OCI-LY7 (cell line): ENCODE measurements at regions not wholly inside any gene's neighbourhood (a gene's known extent, or its start where the extent isn't known, plus 50 kb on each side); places are given as distances from the start of the nearest gene placed in this dataset.

Experiments
- BruUV-seq: library from RNA; stranded (reverse); fragments of 400-500 nt; replicated peaks from 2 replicates; lab custom pipeline; 2021; lab: Mats Ljungman, UMichigan
- CTCF ChIA-PET: fragments of 300-600 bp; sonication (Branson Sonifier 250); formaldehyde crosslinking; loops from one replicate; lab custom pipeline; 2022; ENCODE audit warnings: antibody characterized with exemption; ENCODE audit not compliant: unreplicated experiment; lab: Charles Lee
- POLR2A ChIA-PET: fragments of 300-600 bp; sonication (Branson Sonifier 250); formaldehyde crosslinking; loops from one replicate; lab custom pipeline; 2022; ENCODE audit warnings: antibody characterized with exemption; lab: Charles Lee
- DNase-seq: peaks from one replicate; pipeline ENCODE4 v3.0.0-alpha.2; 2015; ENCODE audit warnings: low spot score
- H2AFZ ChIP-seq: fragments of 200-600 bp; sonication (generic), shearing (Covaris generic); 2 replicates; pipeline ENCODE4 v1.6.1; 2014; ENCODE audit warnings: mild to moderate bottlenecking, antibody characterized with exemption, low read length, moderate library complexity
- H3K27ac ChIP-seq: fragments of 200-600 bp; sonication (generic); 2 replicates; pipeline ENCODE4 v1.5.1; 2014; ENCODE audit warnings: mixed run types, low read depth, mild to moderate bottlenecking, moderate library complexity, low read length, inconsistent platforms; ENCODE audit not compliant: poor library complexity, severe bottlenecking
- H3K36me3 ChIP-seq: fragments of 200-600 bp; sonication (generic); 2 replicates; pipeline ENCODE4 v1.6.1; 2014; ENCODE audit warnings: mild to moderate bottlenecking, antibody characterized with exemption, low read length, moderate library complexity, mixed read lengths; ENCODE audit not compliant: insufficient read depth
- H3K4me1 ChIP-seq: fragments of 200-600 bp; sonication (generic); 2 replicates; pipeline ENCODE4 v1.5.1; 2014; ENCODE audit warnings: mild to moderate bottlenecking, low read length; ENCODE audit not compliant: insufficient read depth, poor library complexity, severe bottlenecking
- H3K4me2 ChIP-seq: fragments of 200-600 bp; sonication (generic); 2 replicates; pipeline ENCODE4 v1.6.1; 2014; ENCODE audit warnings: mild to moderate bottlenecking, low read length
- H3K4me3 ChIP-seq: fragments of 200-600 bp; sonication (generic); 2 replicates; pipeline ENCODE4 v1.5.1; 2014; ENCODE audit warnings: mild to moderate bottlenecking, low read depth, low read length; ENCODE audit not compliant: poor library complexity, severe bottlenecking
- H3K79me2 ChIP-seq: fragments of 200-600 bp; sonication (generic); 2 replicates; pipeline ENCODE4 v1.6.1; 2016; ENCODE audit warnings: low read depth, mild to moderate bottlenecking, low read length, moderate library complexity, mixed read lengths; ENCODE audit not compliant: insufficient read depth
- H3K9me2 ChIP-seq: fragments of 200-600 bp; sonication (generic); 2 replicates; pipeline ENCODE4 v1.6.1; 2016; ENCODE audit warnings: mild to moderate bottlenecking, low read length, mixed read lengths; ENCODE audit not compliant: insufficient read depth
- H3K9me3 ChIP-seq: fragments of 200-600 bp; sonication (generic); 2 replicates; pipeline ENCODE4 v1.6.1; 2014; ENCODE audit warnings: mild to moderate bottlenecking, mixed run types, low read length, mixed read lengths
- H4K20me1 ChIP-seq: fragments of 200-600 bp; sonication (generic); 2 replicates; pipeline ENCODE4 v1.6.1; 2014; ENCODE audit warnings: mild to moderate bottlenecking, antibody characterized with exemption, low read length, moderate library complexity, mixed read lengths; ENCODE audit not compliant: insufficient read depth
- EZH2phosphoT487 ChIP-seq: fragments of 200-600 bp; sonication (generic); IDR thresholded peaks from 2 replicates; pipeline ENCODE4 v1.6.1; 2018; ENCODE audit warnings: low read depth, borderline replicate concordance, mild to moderate bottlenecking, mixed run types, antibody characterized with exemption, low read length, moderate library complexity, mixed read lengths
- intact Hi-C: fragments of 100-400 bp; cut with micrococcal nuclease; formaldehyde crosslinking; loops from one replicate; pipeline ENCODE4 v1.10.0; 2022; ENCODE audit not compliant: unreplicated experiment
- TF ChIP-seq, protein P1 (sequence below): fragments of 200-600 bp; sonication (generic); conservative IDR thresholded peaks from 2 replicates; pipeline ENCODE4 v1.5.1; 2014; ENCODE audit warnings: mild to moderate bottlenecking, antibody characterized with exemption, low read length, moderate library complexity, mixed read lengths

- H3K4me3 ChIP-seq: no peak overlapping the region
- TF ChIP-seq, protein P1, sequence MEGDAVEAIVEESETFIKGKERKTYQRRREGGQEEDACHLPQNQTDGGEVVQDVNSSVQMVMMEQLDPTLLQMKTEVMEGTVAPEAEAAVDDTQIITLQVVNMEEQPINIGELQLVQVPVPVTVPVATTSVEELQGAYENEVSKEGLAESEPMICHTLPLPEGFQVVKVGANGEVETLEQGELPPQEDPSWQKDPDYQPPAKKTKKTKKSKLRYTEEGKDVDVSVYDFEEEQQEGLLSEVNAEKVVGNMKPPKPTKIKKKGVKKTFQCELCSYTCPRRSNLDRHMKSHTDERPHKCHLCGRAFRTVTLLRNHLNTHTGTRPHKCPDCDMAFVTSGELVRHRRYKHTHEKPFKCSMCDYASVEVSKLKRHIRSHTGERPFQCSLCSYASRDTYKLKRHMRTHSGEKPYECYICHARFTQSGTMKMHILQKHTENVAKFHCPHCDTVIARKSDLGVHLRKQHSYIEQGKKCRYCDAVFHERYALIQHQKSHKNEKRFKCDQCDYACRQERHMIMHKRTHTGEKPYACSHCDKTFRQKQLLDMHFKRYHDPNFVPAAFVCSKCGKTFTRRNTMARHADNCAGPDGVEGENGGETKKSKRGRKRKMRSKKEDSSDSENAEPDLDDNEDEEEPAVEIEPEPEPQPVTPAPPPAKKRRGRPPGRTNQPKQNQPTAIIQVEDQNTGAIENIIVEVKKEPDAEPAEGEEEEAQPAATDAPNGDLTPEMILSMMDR: no peak
- TF ChIP-seq EZH2phosphoT487: no peak
- no TSS peak for BruUV-seq
- no peak for DNase-seq
- no peak overlapping the region for H3K4me2 ChIP-seq
- CTCF ChIA-PET: no interaction called here
- POLR2A ChIA-PET: interaction anchor here (0.7 kb wide), 1 partner anchor 19 kb away, joined by 3 read pairs; no protein-coding TSS in a partner anchor
- no peak overlapping the region for H3K27ac ChIP-seq
- no peaks in the 10 kb centered on the region for H3K36me3 ChIP-seq
- no peaks in the 10 kb centered on the region for H3K9me3 ChIP-seq
- no peaks in the 10 kb centered on the region for H3K9me2 ChIP-seq
- intact Hi-C loops: no loop called here
- no peak overlapping the region for H2AFZ ChIP-seq
- H3K79me2 ChIP-seq: no peaks in the 10 kb centered on the region
- H3K4me1 ChIP-seq: no peaks in the 10 kb centered on the region
- no peaks in the 10 kb centered on the region for H4K20me1 ChIP-seq
These were observed 57.8 kb upstream of the GPRIN3 start for GRCh38 chr4:89365375-89365774.

GRCh38 chr4:89364541-89364940 is 56.9 kb upstream of the GPRIN3 start:
- intact Hi-C loops: no loop called here

GRCh38 chr4:89363786-89364185 is 56.2 kb upstream of the GPRIN3 start:
- no TSS peak for BruUV-seq
- Histone ChIP-seq H3K27ac (no peak overlapping the region), H3K4me2 (no peak overlapping the region), H3K9me2 (no peaks in the 10 kb centered on the region), H3K4me1 (no peaks in the 10 kb centered on the region), H3K79me2 (no peaks in the 10 kb centered on the region), H3K36me3 (no peaks in the 10 kb centered on the region), H4K20me1 (no peaks in the 10 kb centered on the region), H3K9me3 (no peaks in the 10 kb centered on the region), H3K4me3 (no peak overlapping the region), H2AFZ (no peak overlapping the region)
- intact Hi-C loops: no loop called here
- POLR2A ChIA-PET: no interaction called here
- TF ChIP-seq, protein P1: no peak
- TF ChIP-seq EZH2phosphoT487: no peak
- no peak for DNase-seq
- CTCF ChIA-PET: no interaction called here

More at GRCh38 chr4:89364541-89364940, 56.9 kb upstream of the GPRIN3 start:
- Histone ChIP-seq H3K4me1 (no peaks in the 10 kb centered on the region), H3K27ac (no peak overlapping the region), H4K20me1 (no peaks in the 10 kb centered on the region), H3K79me2 (no peaks in the 10 kb centered on the region), H3K36me3 (no peaks in the 10 kb centered on the region), H3K4me2 (no peak overlapping the region), H3K9me3 (no peaks in the 10 kb centered on the region), H3K9me2 (no peaks in the 10 kb centered on the region), H2AFZ (no peak overlapping the region), H3K4me3 (no peak overlapping the region)
- no TSS peak for BruUV-seq
- TF ChIP-seq EZH2phosphoT487: no peak
- TF ChIP-seq, protein P1: no peak
- POLR2A ChIA-PET: interaction anchor here (0.7 kb wide), 1 partner anchor 20 kb away, joined by 3 read pairs; no protein-coding TSS in a partner anchor
- no peak for DNase-seq
- CTCF ChIA-PET: no interaction called here
